DMS79 treated with DMSO at 0.1 percent for 48 hours (cell line): ENCODE measurements at regions not wholly inside any gene's neighbourhood (a gene's known extent, or its start where the extent isn't known, plus 50 kb on each side); places are given as distances from the start of the nearest gene placed in this dataset.

Source experiments
- DNase-seq: peaks from one replicate; lab custom pipeline; 2025; lab: John Stamatoyannopoulos, UW

GRCh38 chr1:29868944-29869343 lies 632.6 kb downstream of the PTPRU start:
- no peak for DNase-seq

- DNase-seq, result no peak
Observed at GRCh38 chr1:29868096-29868495, 631.8 kb downstream of the PTPRU start.

GRCh38 chr1:29865051-29865450 lies 628.7 kb downstream of the PTPRU start:
- no peak for DNase-seq

- no peak for DNase-seq
Observed at GRCh38 chr1:29864431-29865022, 628.2 kb downstream of the PTPRU start.

GRCh38 chr1:29861922-29862321 lies 625.6 kb downstream of the PTPRU start:
- DNase-seq, result no peak

- no peak for DNase-seq
Observed at GRCh38 chr1:29861446-29861845, 625.1 kb downstream of the PTPRU start.

GRCh38 chr1:29860681-29861080 lies 624.4 kb downstream of the PTPRU start:
- no peak for DNase-seq

- DNase-seq, result no peak
Observed at GRCh38 chr1:29860056-29860455, 623.7 kb downstream of the PTPRU start.

- DNase-seq, result no peak
Observed at GRCh38 chr1:29859126-29859525, 622.8 kb downstream of the PTPRU start.

GRCh38 chr1:29858646-29859045 lies 622.3 kb downstream of the PTPRU start:
- DNase-seq, result no peak

GRCh38 chr1:29856340-29857114 lies 620.2 kb downstream of the PTPRU start:
- no peak for DNase-seq

GRCh38 chr1:29855561-29856160 lies 619.3 kb downstream of the PTPRU start:
- no peak for DNase-seq

- no peak for DNase-seq
Observed at GRCh38 chr1:29854700-29855276, 618.5 kb downstream of the PTPRU start.

- DNase-seq, result no peak
Observed at GRCh38 chr1:29853716-29854330, 617.5 kb downstream of the PTPRU start.

- DNase-seq, result no peak
Observed at GRCh38 chr1:29852248-29852647, 615.9 kb downstream of the PTPRU start.

GRCh38 chr1:29851691-29852090 lies 615.4 kb downstream of the PTPRU start:
- DNase-seq, result no peak

GRCh38 chr1:29849991-29850757 lies 613.9 kb downstream of the PTPRU start:
- no peak for DNase-seq

- DNase-seq, result peak; percentile 8
Observed at GRCh38 chr1:29849038-29849750, 612.9 kb downstream of the PTPRU start.

GRCh38 chr1:29845910-29846309 lies 609.6 kb downstream of the PTPRU start:
- no peak for DNase-seq

- peak; percentile 10 for DNase-seq
Observed at GRCh38 chr1:29842130-29842529, 605.8 kb downstream of the PTPRU start.

- DNase-seq, result no peak
Observed at GRCh38 chr1:29839726-29840125, 603.4 kb downstream of the PTPRU start.
